ENCODE measurements at regions not wholly inside any gene's neighbourhood (a gene's known extent, or its start where the extent isn't known, plus 50 kb on each side); places are given as distances from the start of the nearest gene placed in this dataset.

DNA sequence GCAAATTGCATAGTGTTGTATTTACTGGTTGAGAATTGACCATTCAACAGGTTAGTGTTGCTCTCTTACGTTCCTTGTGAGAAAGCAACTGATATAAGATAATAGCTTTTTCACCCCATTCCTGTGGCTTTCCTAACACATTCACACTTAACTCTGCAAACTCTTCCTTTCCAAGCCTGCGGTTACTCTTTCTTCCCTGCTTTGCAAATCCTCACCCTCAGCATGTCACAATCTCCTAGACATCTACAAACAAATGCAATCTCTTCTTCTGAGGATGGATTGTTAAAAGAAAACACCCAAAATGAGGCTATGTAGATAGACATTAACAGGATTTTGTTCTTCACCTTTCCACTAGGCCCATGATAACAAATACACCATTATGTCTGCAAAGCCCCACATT is 771.7 kb upstream of the PCDH7 start (continued):
- TF ChIP-seq, protein P1, sequence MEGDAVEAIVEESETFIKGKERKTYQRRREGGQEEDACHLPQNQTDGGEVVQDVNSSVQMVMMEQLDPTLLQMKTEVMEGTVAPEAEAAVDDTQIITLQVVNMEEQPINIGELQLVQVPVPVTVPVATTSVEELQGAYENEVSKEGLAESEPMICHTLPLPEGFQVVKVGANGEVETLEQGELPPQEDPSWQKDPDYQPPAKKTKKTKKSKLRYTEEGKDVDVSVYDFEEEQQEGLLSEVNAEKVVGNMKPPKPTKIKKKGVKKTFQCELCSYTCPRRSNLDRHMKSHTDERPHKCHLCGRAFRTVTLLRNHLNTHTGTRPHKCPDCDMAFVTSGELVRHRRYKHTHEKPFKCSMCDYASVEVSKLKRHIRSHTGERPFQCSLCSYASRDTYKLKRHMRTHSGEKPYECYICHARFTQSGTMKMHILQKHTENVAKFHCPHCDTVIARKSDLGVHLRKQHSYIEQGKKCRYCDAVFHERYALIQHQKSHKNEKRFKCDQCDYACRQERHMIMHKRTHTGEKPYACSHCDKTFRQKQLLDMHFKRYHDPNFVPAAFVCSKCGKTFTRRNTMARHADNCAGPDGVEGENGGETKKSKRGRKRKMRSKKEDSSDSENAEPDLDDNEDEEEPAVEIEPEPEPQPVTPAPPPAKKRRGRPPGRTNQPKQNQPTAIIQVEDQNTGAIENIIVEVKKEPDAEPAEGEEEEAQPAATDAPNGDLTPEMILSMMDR (conservative IDR thresholded peaks at IDR 0.05; ENCODE audit: low read depth in 2 of 2), result no peak
- TF ChIP-seq ZNF114 (CRISPR knock-in tag; IDR thresholded peaks at IDR 0.05) (no peak), NANOG (IDR thresholded peaks at IDR 0.05; ENCODE audit: borderline replicate concordance) (no peak), EZH2 (IDR thresholded peaks at IDR 0.05; ENCODE audit: low read depth, unreplicated experiment) (no peak), POLR2AphosphoS5 (IDR thresholded peaks at IDR 0.05; ENCODE audit: low read depth) (no peak)
- TF ChIP-seq, protein P2, sequence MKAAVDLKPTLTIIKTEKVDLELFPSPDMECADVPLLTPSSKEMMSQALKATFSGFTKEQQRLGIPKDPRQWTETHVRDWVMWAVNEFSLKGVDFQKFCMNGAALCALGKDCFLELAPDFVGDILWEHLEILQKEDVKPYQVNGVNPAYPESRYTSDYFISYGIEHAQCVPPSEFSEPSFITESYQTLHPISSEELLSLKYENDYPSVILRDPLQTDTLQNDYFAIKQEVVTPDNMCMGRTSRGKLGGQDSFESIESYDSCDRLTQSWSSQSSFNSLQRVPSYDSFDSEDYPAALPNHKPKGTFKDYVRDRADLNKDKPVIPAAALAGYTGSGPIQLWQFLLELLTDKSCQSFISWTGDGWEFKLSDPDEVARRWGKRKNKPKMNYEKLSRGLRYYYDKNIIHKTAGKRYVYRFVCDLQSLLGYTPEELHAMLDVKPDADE (IDR thresholded peaks at IDR 0.05), result no peak

DNA sequence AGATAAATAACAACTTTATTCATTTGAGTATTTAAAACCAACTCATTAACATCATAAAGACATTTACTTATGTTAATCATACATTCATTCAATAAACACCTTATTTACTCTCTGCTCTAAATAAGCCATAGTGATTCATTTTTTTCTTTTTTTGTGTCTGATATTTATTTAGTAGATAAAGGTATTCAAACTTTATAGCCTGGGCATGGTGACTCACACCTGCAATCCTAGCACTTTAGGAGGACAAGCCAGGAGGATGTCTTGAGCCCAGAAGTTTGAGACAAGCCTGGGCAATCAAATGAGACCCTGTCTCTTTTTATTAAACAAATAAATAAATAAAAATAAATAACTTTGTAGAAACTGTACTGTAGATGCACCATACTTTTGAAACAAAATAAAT is 771.3 kb upstream of the PCDH7 start:
- H3K36me3 Mint-ChIP-seq (ENCODE audit: low read depth), result peaks cover 5% of the 10 kb centered on the region; the same call in 2 of the 3 replicates
- Histone ChIP-seq H3K4me3 (no peak overlapping the region), H3K4me1 (ENCODE audit: insufficient read depth) (no peaks in the 10 kb centered on the region; the same call in 1 of the 2 replicates), H3K36me3 (ENCODE audit: insufficient read depth) (no peaks in the 10 kb centered on the region), H3F3A (replicated peaks; ENCODE audit: low read depth) (no peaks in the 10 kb centered on the region), H4K20me1 (replicated peaks; ENCODE audit: insufficient read depth) (no peaks in the 10 kb centered on the region), H3K9me2 (ENCODE audit: insufficient read depth) (no peaks in the 10 kb centered on the region), H3K27me3 (ENCODE audit: insufficient read depth) (no peaks in the 10 kb centered on the region), H3K79me2 (replicated peaks; ENCODE audit: insufficient read depth) (no peaks in the 10 kb centered on the region), H3K4me2 (no peak overlapping the region), H2AFZ (no peak overlapping the region), H3K27ac (ENCODE audit: low read depth) (no peak overlapping the region)
- ATAC-seq, result no peak
- H3K27ac Mint-ChIP-seq, result no peak overlapping the region
- H3K4me3 Mint-ChIP-seq, result no peak overlapping the region
- peaks cover 3% of the 10 kb centered on the region; the same call in 1 of the 3 replicates for H3K4me1 Mint-ChIP-seq
- no peak for DNase-seq (ENCODE audit: low spot score)
- TF ChIP-seq ZNF114 (CRISPR knock-in tag; IDR thresholded peaks at IDR 0.05) (no peak), POLR2AphosphoS5 (IDR thresholded peaks at IDR 0.05; ENCODE audit: low read depth) (no peak), STAT1 (IDR thresholded peaks at IDR 0.05; ENCODE audit: unreplicated experiment) (no peak), EZH2 (IDR thresholded peaks at IDR 0.05; ENCODE audit: low read depth, unreplicated experiment) (no peak), NANOG (IDR thresholded peaks at IDR 0.05; ENCODE audit: borderline replicate concordance) (no peak), JUNB (IDR thresholded peaks at IDR 0.05; ENCODE audit: unreplicated experiment) (no peak)
- TF ChIP-seq, protein P3, sequence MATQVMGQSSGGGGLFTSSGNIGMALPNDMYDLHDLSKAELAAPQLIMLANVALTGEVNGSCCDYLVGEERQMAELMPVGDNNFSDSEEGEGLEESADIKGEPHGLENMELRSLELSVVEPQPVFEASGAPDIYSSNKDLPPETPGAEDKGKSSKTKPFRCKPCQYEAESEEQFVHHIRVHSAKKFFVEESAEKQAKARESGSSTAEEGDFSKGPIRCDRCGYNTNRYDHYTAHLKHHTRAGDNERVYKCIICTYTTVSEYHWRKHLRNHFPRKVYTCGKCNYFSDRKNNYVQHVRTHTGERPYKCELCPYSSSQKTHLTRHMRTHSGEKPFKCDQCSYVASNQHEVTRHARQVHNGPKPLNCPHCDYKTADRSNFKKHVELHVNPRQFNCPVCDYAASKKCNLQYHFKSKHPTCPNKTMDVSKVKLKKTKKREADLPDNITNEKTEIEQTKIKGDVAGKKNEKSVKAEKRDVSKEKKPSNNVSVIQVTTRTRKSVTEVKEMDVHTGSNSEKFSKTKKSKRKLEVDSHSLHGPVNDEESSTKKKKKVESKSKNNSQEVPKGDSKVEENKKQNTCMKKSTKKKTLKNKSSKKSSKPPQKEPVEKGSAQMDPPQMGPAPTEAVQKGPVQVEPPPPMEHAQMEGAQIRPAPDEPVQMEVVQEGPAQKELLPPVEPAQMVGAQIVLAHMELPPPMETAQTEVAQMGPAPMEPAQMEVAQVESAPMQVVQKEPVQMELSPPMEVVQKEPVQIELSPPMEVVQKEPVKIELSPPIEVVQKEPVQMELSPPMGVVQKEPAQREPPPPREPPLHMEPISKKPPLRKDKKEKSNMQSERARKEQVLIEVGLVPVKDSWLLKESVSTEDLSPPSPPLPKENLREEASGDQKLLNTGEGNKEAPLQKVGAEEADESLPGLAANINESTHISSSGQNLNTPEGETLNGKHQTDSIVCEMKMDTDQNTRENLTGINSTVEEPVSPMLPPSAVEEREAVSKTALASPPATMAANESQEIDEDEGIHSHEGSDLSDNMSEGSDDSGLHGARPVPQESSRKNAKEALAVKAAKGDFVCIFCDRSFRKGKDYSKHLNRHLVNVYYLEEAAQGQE (IDR thresholded peaks at IDR 0.05; ENCODE audit: unreplicated experiment), result no peak
- TF ChIP-seq, protein P4, sequence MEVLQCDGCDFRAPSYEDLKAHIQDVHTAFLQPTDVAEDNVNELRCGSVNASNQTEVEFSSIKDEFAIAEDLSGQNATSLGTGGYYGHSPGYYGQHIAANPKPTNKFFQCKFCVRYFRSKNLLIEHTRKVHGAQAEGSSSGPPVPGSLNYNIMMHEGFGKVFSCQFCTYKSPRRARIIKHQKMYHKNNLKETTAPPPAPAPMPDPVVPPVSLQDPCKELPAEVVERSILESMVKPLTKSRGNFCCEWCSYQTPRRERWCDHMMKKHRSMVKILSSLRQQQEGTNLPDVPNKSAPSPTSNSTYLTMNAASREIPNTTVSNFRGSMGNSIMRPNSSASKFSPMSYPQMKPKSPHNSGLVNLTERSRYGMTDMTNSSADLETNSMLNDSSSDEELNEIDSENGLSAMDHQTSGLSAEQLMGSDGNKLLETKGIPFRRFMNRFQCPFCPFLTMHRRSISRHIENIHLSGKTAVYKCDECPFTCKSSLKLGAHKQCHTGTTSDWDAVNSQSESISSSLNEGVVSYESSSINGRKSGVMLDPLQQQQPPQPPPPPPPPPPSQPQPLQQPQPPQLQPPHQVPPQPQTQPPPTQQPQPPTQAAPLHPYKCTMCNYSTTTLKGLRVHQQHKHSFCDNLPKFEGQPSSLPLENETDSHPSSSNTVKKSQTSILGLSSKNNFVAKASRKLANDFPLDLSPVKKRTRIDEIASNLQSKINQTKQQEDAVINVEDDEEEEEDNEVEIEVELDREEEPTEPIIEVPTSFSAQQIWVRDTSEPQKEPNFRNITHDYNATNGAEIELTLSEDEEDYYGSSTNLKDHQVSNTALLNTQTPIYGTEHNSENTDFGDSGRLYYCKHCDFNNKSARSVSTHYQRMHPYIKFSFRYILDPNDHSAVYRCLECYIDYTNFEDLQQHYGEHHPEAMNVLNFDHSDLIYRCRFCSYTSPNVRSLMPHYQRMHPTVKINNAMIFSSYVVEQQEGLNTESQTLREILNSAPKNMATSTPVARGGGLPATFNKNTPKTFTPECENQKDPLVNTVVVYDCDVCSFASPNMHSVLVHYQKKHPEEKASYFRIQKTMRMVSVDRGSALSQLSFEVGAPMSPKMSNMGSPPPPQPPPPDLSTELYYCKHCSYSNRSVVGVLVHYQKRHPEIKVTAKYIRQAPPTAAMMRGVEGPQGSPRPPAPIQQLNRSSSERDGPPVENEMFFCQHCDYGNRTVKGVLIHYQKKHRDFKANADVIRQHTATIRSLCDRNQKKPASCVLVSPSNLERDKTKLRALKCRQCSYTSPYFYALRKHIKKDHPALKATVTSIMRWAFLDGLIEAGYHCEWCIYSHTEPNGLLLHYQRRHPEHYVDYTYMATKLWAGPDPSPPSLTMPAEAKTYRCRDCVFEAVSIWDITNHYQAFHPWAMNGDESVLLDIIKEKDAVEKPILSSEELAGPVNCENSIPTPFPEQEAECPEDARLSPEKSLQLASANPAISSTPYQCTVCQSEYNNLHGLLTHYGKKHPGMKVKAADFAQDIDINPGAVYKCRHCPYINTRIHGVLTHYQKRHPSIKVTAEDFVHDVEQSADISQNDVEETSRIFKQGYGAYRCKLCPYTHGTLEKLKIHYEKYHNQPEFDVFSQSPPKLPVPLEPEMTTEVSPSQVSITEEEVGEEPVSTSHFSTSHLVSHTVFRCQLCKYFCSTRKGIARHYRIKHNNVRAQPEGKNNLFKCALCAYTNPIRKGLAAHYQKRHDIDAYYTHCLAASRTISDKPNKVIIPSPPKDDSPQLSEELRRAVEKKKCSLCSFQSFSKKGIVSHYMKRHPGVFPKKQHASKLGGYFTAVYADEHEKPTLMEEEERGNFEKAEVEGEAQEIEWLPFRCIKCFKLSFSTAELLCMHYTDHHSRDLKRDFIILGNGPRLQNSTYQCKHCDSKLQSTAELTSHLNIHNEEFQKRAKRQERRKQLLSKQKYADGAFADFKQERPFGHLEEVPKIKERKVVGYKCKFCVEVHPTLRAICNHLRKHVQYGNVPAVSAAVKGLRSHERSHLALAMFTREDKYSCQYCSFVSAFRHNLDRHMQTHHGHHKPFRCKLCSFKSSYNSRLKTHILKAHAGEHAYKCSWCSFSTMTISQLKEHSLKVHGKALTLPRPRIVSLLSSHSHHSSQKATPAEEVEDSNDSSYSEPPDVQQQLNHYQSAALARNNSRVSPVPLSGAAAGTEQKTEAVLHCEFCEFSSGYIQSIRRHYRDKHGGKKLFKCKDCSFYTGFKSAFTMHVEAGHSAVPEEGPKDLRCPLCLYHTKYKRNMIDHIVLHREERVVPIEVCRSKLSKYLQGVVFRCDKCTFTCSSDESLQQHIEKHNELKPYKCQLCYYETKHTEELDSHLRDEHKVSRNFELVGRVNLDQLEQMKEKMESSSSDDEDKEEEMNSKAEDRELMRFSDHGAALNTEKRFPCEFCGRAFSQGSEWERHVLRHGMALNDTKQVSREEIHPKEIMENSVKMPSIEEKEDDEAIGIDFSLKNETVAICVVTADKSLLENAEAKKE (CRISPR knock-in tag; IDR thresholded peaks at IDR 0.05), result no peak
- no peaks in the 10 kb centered on the region for H3K27me3 Mint-ChIP-seq (ENCODE audit: insufficient read depth, low read depth, poor library complexity)
- H3K9me3 Mint-ChIP-seq, result peaks cover 9% of the 10 kb centered on the region
